HepG2 (cell line): ENCODE measurements at regions not wholly inside any gene's neighbourhood (a gene's known extent, or its start where the extent isn't known, plus 50 kb on each side); places are given as distances from the start of the nearest gene placed in this dataset.

ENCODE experiments used
- ATAC-seq: fragments of 200-7000 bp; cut with Tn5 transposase; 3 replicates; pipeline ENCODE4 v1.9.1; 2020; ENCODE audit warnings: mild to moderate bottlenecking, moderate library complexity
- BruUV-seq: library from RNA; stranded (reverse); fragments of 400-500 nt; replicated peaks from 2 replicates; lab custom pipeline; 2021; lab: Mats Ljungman, UMichigan
- CTCF ChIA-PET: fragments of 300-600 bp; formaldehyde crosslinking; extraction: SDS; loops from one replicate; lab custom pipeline; 2021; ENCODE audit warnings: low total read pairs, inconsistent platforms, low intra/inter-chr PET ratio; lab: Yijun Ruan, JAX
- POLR2A ChIA-PET: fragments of 350-600 bp; sonication (Branson Sonifier 250); formaldehyde crosslinking; loops from one replicate; lab custom pipeline; 2020; ENCODE audit warnings: antibody characterized with exemption, inconsistent platforms; lab: Yijun Ruan, JAX
- DNase-seq: peaks from one replicate; pipeline ENCODE4 v3.0.0-alpha.2; 2015; ENCODE audit warnings: low spot score
- FAIRE-seq: peaks from 3 replicates; lab custom pipeline; 2011; peaks lifted over from hg19 to GRCh38; lab: Jason Lieb, UNC
- H2AFZ ChIP-seq: one replicate; pipeline ENCODE4 v1.6.1; 2011; ENCODE audit warnings: low read length, inconsistent platforms
- H3K27ac ChIP-seq: fragments of 300-600 bp; 3 replicates; pipeline ENCODE4 v1.8.0; 2011; ENCODE audit warnings: mixed run types, mild to moderate bottlenecking, mixed read lengths, low read length, inconsistent platforms; ENCODE audit not compliant: insufficient read depth; ENCODE audit errors: extremely low read length
- H3K27me3 ChIP-seq, 2 experiments: fragments of 200-600 bp in 1 of 2; 2 replicates in 1 of 2; 3 replicates in 1 of 2; pipeline versions ENCODE4 v1.6.0 to v1.8.0; 2011; ENCODE audit warnings: low read length in 2 of 2, mild to moderate bottlenecking in 2 of 2, moderate library complexity in 2 of 2, inconsistent platforms in 1 of 2; ENCODE audit not compliant: insufficient read depth in 2 of 2, control insufficient read depth in 1 of 2
- H3K36me3 ChIP-seq, 2 experiments: fragments of 200-600 bp in 1 of 2; replicated peaks in 1 of 2; 2 replicates in 1 of 2; 3 replicates in 1 of 2; pipeline versions ENCODE4 v1.5.1 to v1.8.0; 2011; ENCODE audit warnings: low read length in 2 of 2, inconsistent platforms in 1 of 2; ENCODE audit not compliant: insufficient read depth in 2 of 2, control insufficient read depth in 1 of 2
- H3K4me1 ChIP-seq: 2 replicates; pipeline ENCODE4 v1.5.1; 2012; ENCODE audit warnings: low read length, inconsistent platforms; ENCODE audit not compliant: insufficient read depth
- H3K4me2 ChIP-seq: 2 replicates; pipeline ENCODE4 v1.6.0; 2011; ENCODE audit warnings: low read depth, low read length, inconsistent platforms
- H3K4me3 ChIP-seq, 3 experiments: fragments of 200-600 bp in 1 of 3; sonication (generic), shearing (Covaris generic) in 1 of 3; replicated peaks in 1 of 3; 2 replicates each; pipeline ENCODE4 v1.5.1; 2011 to 2016; ENCODE audit warnings: low read length in 3 of 3, inconsistent platforms in 2 of 3, low read depth in 2 of 3, mild to moderate bottlenecking in 2 of 3, control low read depth in 1 of 3, mixed read lengths in 1 of 3; ENCODE audit not compliant: insufficient read depth in 1 of 3
- H3K79me2 ChIP-seq: one replicate; pipeline ENCODE4 v1.6.1; 2011; ENCODE audit warnings: low read length, inconsistent platforms; ENCODE audit not compliant: insufficient read depth
- H3K9ac ChIP-seq: 2 replicates; pipeline ENCODE4 v1.6.0; 2011; ENCODE audit warnings: mild to moderate bottlenecking, low read depth, low read length, inconsistent platforms; ENCODE audit not compliant: insufficient read depth
- H3K9me3 ChIP-seq: 2 replicates; pipeline ENCODE4 v1.5.1; 2012; ENCODE audit warnings: mild to moderate bottlenecking, low read length
- H4K20me1 ChIP-seq: 2 replicates; pipeline ENCODE4 v1.6.0; 2011; ENCODE audit warnings: inconsistent platforms, mild to moderate bottlenecking, low read length, moderate library complexity; ENCODE audit not compliant: insufficient read depth
- EHMT2 ChIP-seq: fragments of 200-600 bp; sonication (generic); IDR thresholded peaks from 2 replicates; pipeline ENCODE4 v1.7.0; 2017; ENCODE audit warnings: antibody characterized with exemption, low read depth, low read length, borderline replicate concordance
- KLF11 ChIP-seq: IDR thresholded peaks from 2 replicates; pipeline ENCODE4 v1.6.1; 2016; ENCODE audit warnings: missing compliant biosample characterization
- SMAD1 ChIP-seq: sonication (generic); formaldehyde crosslinking; IDR thresholded peaks from 2 replicates; pipeline ENCODE4 v1.4.0; 2020; ENCODE audit warnings: missing genetic modification reagents, low read depth, mild to moderate bottlenecking, borderline replicate concordance
- THRA ChIP-seq: sonication (generic); formaldehyde crosslinking; IDR thresholded peaks from 2 replicates; pipeline ENCODE4 v1.4.0; 2020; ENCODE audit warnings: missing genetic modification reagents, borderline replicate concordance
- ZBTB10 ChIP-seq: sonication (generic); formaldehyde crosslinking; IDR thresholded peaks from 2 replicates; pipeline ENCODE4 v1.4.0; 2020; ENCODE audit warnings: missing genetic modification reagents, borderline replicate concordance
- ZBTB46 ChIP-seq: sonication (generic); formaldehyde crosslinking; IDR thresholded peaks from 2 replicates; pipeline ENCODE4 v1.4.0; 2020; ENCODE audit warnings: mild to moderate bottlenecking, missing genetic modification reagents, borderline replicate concordance
- ZNF17 ChIP-seq: sonication (generic); formaldehyde crosslinking; IDR thresholded peaks from 2 replicates; pipeline ENCODE4 v1.5.0; 2020; ENCODE audit warnings: mild to moderate bottlenecking, missing genetic modification reagents
- ZNF513 ChIP-seq: sonication (generic); formaldehyde crosslinking; conservative IDR thresholded peaks from 2 replicates; pipeline ENCODE4 v1.5.0; 2020; ENCODE audit warnings: missing genetic modification reagents
- ZNF761 ChIP-seq: sonication (generic); formaldehyde crosslinking; conservative IDR thresholded peaks from 2 replicates; pipeline ENCODE4 v1.4.0; 2020; ENCODE audit warnings: mild to moderate bottlenecking, missing genetic modification reagents
- ZNF784 ChIP-seq: sonication (generic); formaldehyde crosslinking; IDR thresholded peaks from 2 replicates; pipeline ENCODE4 v1.5.1; 2020; ENCODE audit warnings: missing genetic modification reagents, mild to moderate bottlenecking, borderline replicate concordance
- ZNF878 ChIP-seq: sonication (generic); formaldehyde crosslinking; IDR thresholded peaks from 2 replicates; pipeline ENCODE4 v1.8.1; 2023; ENCODE audit warnings: mild to moderate bottlenecking, missing genetic modification reagents, moderate library complexity
- in situ Hi-C: cut with HindIII; loops from 2 replicates; pipeline ENCODE4 v1.10.0; 2017; ENCODE audit warnings: low pct_unique_long_range_greater_than_20kb; ENCODE audit not compliant: extremely low pct_ligation_motif_present
- intact Hi-C: fragments of 100-400 bp; cut with micrococcal nuclease; formaldehyde crosslinking; loops from one replicate; pipeline ENCODE4 v1.10.0; 2022; ENCODE audit not compliant: unreplicated experiment

GRCh38 chr18:60891936-60892335 is 441.3 kb upstream of the CDH20 start (continued):
- no peak for TF ChIP-seq ZBTB10 (CRISPR knock-in tag)
- no peak for TF ChIP-seq KLF11 (CRISPR knock-in tag)
- TF ChIP-seq ZNF513 (CRISPR knock-in tag), result no peak
- no peak for TF ChIP-seq ZNF17 (CRISPR knock-in tag)

GRCh38 chr18:60892441-60892840 is 440.8 kb upstream of the CDH20 start:
- Histone ChIP-seq H4K20me1 (no peaks in the 10 kb centered on the region), H3K9me3 (no peaks in the 10 kb centered on the region), H3K9ac (no peak overlapping the region)
- no peak for TF ChIP-seq SMAD1
- no peak for TF ChIP-seq THRA (CRISPR knock-in tag)
- TF ChIP-seq ZBTB46 (CRISPR knock-in tag), result no peak
- no peak for TF ChIP-seq EHMT2
- TF ChIP-seq ZNF878 (CRISPR knock-in tag), result no peak
- no peak for TF ChIP-seq ZNF784 (CRISPR knock-in tag)
- no peak for TF ChIP-seq ZNF761 (CRISPR knock-in tag)
- TF ChIP-seq, all 625 proteins: peak for 0
- DNase-seq (no peak), FAIRE-seq (no peak), ATAC-seq (no peak)
- H3K4me1 ChIP-seq, result no peaks in the 10 kb centered on the region
- H3K27me3 ChIP-seq, result no peaks in the 10 kb centered on the region
- H2AFZ ChIP-seq, result no peak overlapping the region
- no peaks in the 10 kb centered on the region for H3K79me2 ChIP-seq
- H3K4me2 ChIP-seq, result no peak overlapping the region
- no TSS peak for BruUV-seq
- no peaks in the 10 kb centered on the region for H3K36me3 ChIP-seq
- ChIA-PET POLR2A (no interaction called here), CTCF (no interaction called here)
- H3K4me3 ChIP-seq, result no peak overlapping the region
- intact Hi-C loops (no loop called here), in situ Hi-C loops (no loop called here)
- H3K27ac ChIP-seq, result no peak overlapping the region
